K562 (cell line): ENCODE measurements at regions not wholly inside any gene's neighbourhood (a gene's known extent, or its start where the extent isn't known, plus 50 kb on each side); places are given as distances from the start of the nearest gene placed in this dataset.

Experiments used
- ATAC-seq: fragments of 200-7000 bp; cut with Tn5 transposase; 3 replicates; pipeline ENCODE4 v1.9.1; 2020; ENCODE audit warnings: moderate library complexity
- BruUV-seq: library from RNA; stranded (reverse); fragments of 400-500 nt; replicated peaks from 2 replicates; lab custom pipeline; 2021; lab: Mats Ljungman, UMichigan
- CTCF ChIA-PET: fragments of 300-600 bp; formaldehyde crosslinking; extraction: SDS; loops from one replicate; lab custom pipeline; 2021; ENCODE audit warnings: low intra/inter-chr PET ratio; lab: Yijun Ruan, JAX
- POLR2A ChIA-PET: fragments of 300-600, 350-650 bp; sonication (Branson Sonifier 250); formaldehyde crosslinking; extraction: SDS; loops from one replicate; lab custom pipeline; 2021; ENCODE audit warnings: antibody characterized with exemption, inconsistent platforms; lab: Yijun Ruan, JAX
- DNase-seq, 4 experiments: peaks; one replicate each; pipeline versions ENCODE4 v3.0.0 to v3.0.0-alpha.2; 2011 to 2018; ENCODE audit warnings: low spot score in 3 of 4, mixed read lengths in 3 of 4; ENCODE audit errors: extremely low read depth in 1 of 4
- FAIRE-seq: peaks from 2 replicates; lab custom pipeline; 2011; peaks lifted over from hg19 to GRCh38; lab: Jason Lieb, UNC
- H2AFZ ChIP-seq: 2 replicates; pipeline ENCODE4 v1.6.0; 2011; ENCODE audit warnings: low read depth, low read length, control low read depth, inconsistent platforms
- H3K27ac ChIP-seq: fragments of 200-600 bp; 3 replicates; pipeline ENCODE4 v1.8.0; 2011; ENCODE audit warnings: low read depth, mild to moderate bottlenecking, control low read depth, inconsistent platforms, low read length, moderate library complexity, mixed read lengths; ENCODE audit errors: extremely low read depth
- H3K27me3 ChIP-seq, 2 experiments: fragments of 300-600 bp in 1 of 2; 2 replicates in 1 of 2; 3 replicates in 1 of 2; pipeline versions ENCODE4 v1.6.0 to v1.8.0; 2011; ENCODE audit warnings: inconsistent platforms in 2 of 2, low read length in 2 of 2, mild to moderate bottlenecking in 1 of 2, mixed read lengths in 1 of 2, moderate library complexity in 1 of 2; ENCODE audit not compliant: control insufficient read depth in 2 of 2, insufficient read depth in 2 of 2
- H3K36me3 ChIP-seq: fragments of 300-600 bp; 3 replicates; pipeline ENCODE4 v1.8.0; 2011; ENCODE audit warnings: mild to moderate bottlenecking, low read length, inconsistent platforms; ENCODE audit not compliant: control insufficient read depth, insufficient read depth
- H3K4me1 ChIP-seq, 2 experiments: fragments of 200-600 bp in 1 of 2; replicated peaks in 1 of 2; 2 replicates in 1 of 2; 3 replicates in 1 of 2; pipeline versions ENCODE4 v1.5.1 to v1.8.0; 2011; ENCODE audit warnings: inconsistent platforms in 2 of 2, low read length in 2 of 2, mild to moderate bottlenecking in 1 of 2, mixed read lengths in 1 of 2, moderate library complexity in 1 of 2; ENCODE audit not compliant: control insufficient read depth in 2 of 2, insufficient read depth in 2 of 2
- H3K4me2 ChIP-seq: 2 replicates; pipeline ENCODE4 v1.6.1; 2011; ENCODE audit warnings: low read length, control low read depth, inconsistent platforms, mixed read lengths; ENCODE audit not compliant: insufficient read depth
- H3K4me3 ChIP-seq: fragments of 200-600 bp; sonication (generic), shearing (Covaris generic); 2 replicates; pipeline ENCODE4 v1.5.1; 2016; ENCODE audit warnings: control low read depth, inconsistent platforms
- H3K79me2 ChIP-seq: fragments of 200-600 bp; 3 replicates; pipeline ENCODE4 v1.8.0; 2011; ENCODE audit warnings: low read length, inconsistent platforms; ENCODE audit not compliant: control insufficient read depth, insufficient read depth
- H3K9ac ChIP-seq, 2 experiments: 2 replicates each; pipeline versions ENCODE4 v1.6.0 to v1.6.1; 2011; ENCODE audit warnings: low read depth in 2 of 2, low read length in 2 of 2, control low read depth in 1 of 2, inconsistent platforms in 1 of 2, mild to moderate bottlenecking in 1 of 2, mixed read lengths in 1 of 2; ENCODE audit not compliant: insufficient read depth in 1 of 2
- H3K9me1 ChIP-seq: one replicate; pipeline ENCODE4 v1.6.0; 2011; ENCODE audit warnings: inconsistent platforms, mild to moderate bottlenecking, low read length, moderate library complexity; ENCODE audit not compliant: control insufficient read depth, insufficient read depth
- H3K9me3 ChIP-seq: replicated peaks from 2 replicates; pipeline ENCODE4 v1.5.1; 2011; ENCODE audit warnings: low read depth, low read length, inconsistent platforms; ENCODE audit not compliant: control insufficient read depth, insufficient read depth
- H4K20me1 ChIP-seq: replicated peaks from 2 replicates; pipeline ENCODE4 v1.6.1; 2011; ENCODE audit warnings: low read length, inconsistent platforms, mixed read lengths; ENCODE audit not compliant: control insufficient read depth, insufficient read depth
- BDP1 ChIP-seq: IDR thresholded peaks from 3 replicates; pipeline ENCODE4 v1.6.1; 2011; ENCODE audit not compliant: insufficient read length, insufficient read depth
- CREM ChIP-seq: IDR thresholded peaks from 2 replicates; pipeline ENCODE4 v1.6.1; 2014; ENCODE audit warnings: antibody characterized with exemption, low read depth
- EGR1 ChIP-seq: fragments of 450-650 bp; conservative IDR thresholded peaks from 2 replicates; pipeline ENCODE4 v1.6.1; 2017; ENCODE audit warnings: mild to moderate bottlenecking
- EP300 ChIP-seq: IDR thresholded peaks from 2 replicates; pipeline ENCODE4 v1.6.1; 2012; ENCODE audit warnings: low read length, improper control_type of control experiment
- FOXO4 ChIP-seq: fragments of 450-650 bp; formaldehyde crosslinking; IDR thresholded peaks from 2 replicates; pipeline ENCODE4 v1.4.0; 2020; ENCODE audit warnings: mild to moderate bottlenecking, moderate library complexity
- HDAC1 ChIP-seq, 2 experiments: fragments of 450-650 bp; IDR thresholded peaks; 2 replicates each; pipeline ENCODE4 v1.6.1; 2016 to 2017; ENCODE audit warnings: inconsistent platforms in 1 of 2, mild to moderate bottlenecking in 1 of 2, moderate library complexity in 1 of 2
- HINFP ChIP-seq: fragments of 450-650 bp; conservative IDR thresholded peaks from 2 replicates; pipeline ENCODE4 v1.6.1; 2016; ENCODE audit warnings: missing genetic modification characterization, low read depth, mild to moderate bottlenecking, control low read depth, missing compliant biosample characterization
- MLLT1 ChIP-seq, 2 experiments: fragments of 450-650 bp; IDR thresholded peaks; 2 replicates each; pipeline ENCODE4 v1.6.1; 2016
- POLR2A ChIP-seq: fragments of 450-650 bp; conservative IDR thresholded peaks from 2 replicates; pipeline ENCODE4 v1.6.1; 2016
- POLR3G ChIP-seq: IDR thresholded peaks from 2 replicates; pipeline ENCODE4 v1.6.1; 2011; ENCODE audit not compliant: insufficient read length, insufficient replicate concordance; ENCODE audit errors: extremely low read depth
- PTBP1 ChIP-seq: fragments of 200-400 bp; formaldehyde crosslinking; IDR thresholded peaks from 2 replicates; pipeline ENCODE4 v1.6.1; 2017; ENCODE audit warnings: low read depth, low read length
- PURB ChIP-seq: sonication (generic); formaldehyde crosslinking; IDR thresholded peaks from 2 replicates; pipeline ENCODE4 v1.9.0; 2021; ENCODE audit warnings: low read depth, mild to moderate bottlenecking, missing genetic modification reagents
- SMAD2 ChIP-seq: fragments of 150-350 bp; IDR thresholded peaks from 2 replicates; pipeline ENCODE4 v1.6.1; 2014; ENCODE audit warnings: low read depth, mild to moderate bottlenecking, low read length
- SMC3 ChIP-seq: conservative IDR thresholded peaks from 2 replicates; pipeline ENCODE4 v1.6.1; 2011; ENCODE audit warnings: low read depth, low read length, improper control_type of control experiment; ENCODE audit not compliant: insufficient read depth
- SP1 ChIP-seq: sonication (generic); formaldehyde crosslinking; IDR thresholded peaks from 2 replicates; pipeline ENCODE4 v1.8.1; 2022; ENCODE audit warnings: mild to moderate bottlenecking, missing genetic modification reagents
- ZBTB34 ChIP-seq: fragments of 250-450 bp; sonication (Bioruptor Pico); IDR thresholded peaks from 2 replicates; pipeline ENCODE4 v1.8.0; 2021; ENCODE audit warnings: mild to moderate bottlenecking, moderate library complexity
- ZFX ChIP-seq: sonication (generic); formaldehyde crosslinking; IDR thresholded peaks from 2 replicates; pipeline ENCODE4 v1.8.0; 2022; ENCODE audit warnings: mild to moderate bottlenecking, missing genetic modification reagents, moderate library complexity
- ZNF644 ChIP-seq: fragments of 200-800 bp; sonication (Bioruptor generic); IDR thresholded peaks from 2 replicates; pipeline ENCODE4 v1.6.1; 2016; ENCODE audit warnings: low read depth, missing genetic modification characterization, missing compliant biosample characterization
- WGBS: fragments of 100-300 bp; shearing (Covaris generic); methylation state at CpG from one replicate; pipeline ENCODE4 v1.1.6; 2016; ENCODE audit warnings: low coverage, mixed read lengths; ENCODE audit not compliant: insufficient coverage; ENCODE audit errors: missing lambda C conversion rate; 5-methylcytosine and 5-hydroxymethylcytosine counted together
- in situ Hi-C: fragments of 300-500 bp; cut with MboI; formaldehyde crosslinking; loops from 4 replicates; pipeline ENCODE4 v1.15.0; 2018; ENCODE audit warnings: inconsistent platforms, mixed read lengths
- intact Hi-C: fragments of 100-400 bp; cut with micrococcal nuclease; formaldehyde crosslinking; loops from 2 replicates; pipeline ENCODE4 v1.14.2; 2022

GRCh38 chr4:181701894-181702293 lies 541.3 kb upstream of the TENM3 start:
- no peak for ATAC-seq
- ChIA-PET POLR2A (no interaction called here), CTCF (no interaction called here)
- Histone ChIP-seq H3K36me3 (no peaks in the 10 kb centered on the region), H3K4me2 (no peak overlapping the region), H3K9ac (no peak overlapping the region), H2AFZ (no peak overlapping the region), H3K9me1 (no peaks in the 10 kb centered on the region), H3K4me3 (no peak overlapping the region), H3K27ac (no peak overlapping the region), H4K20me1 (no peaks in the 10 kb centered on the region), H3K79me2 (no peaks in the 10 kb centered on the region), H3K4me1 (no peaks in the 10 kb centered on the region), H3K27me3 (no peaks in the 10 kb centered on the region), H3K9me3 (no peaks in the 10 kb centered on the region; the same call in 1 of the 2 replicates)
- intact Hi-C loops, result no loop called here
- DNase-seq, result no peak
- no TSS peak for BruUV-seq
- FAIRE-seq, result no peak
- 1% methylated on average over 9 of the region's 9 CpGs for WGBS
- in situ Hi-C loops, result no loop called here
- TF ChIP-seq HINFP, result no peak
- TF ChIP-seq HDAC1 (IDR thresholded peaks at IDR 0.05), result no peak
- TF ChIP-seq EP300, result no peak
- TF ChIP-seq ZFX (CRISPR knock-in tag), result no peak
- no peak for TF ChIP-seq POLR2A
- no peak for TF ChIP-seq PTBP1
- TF ChIP-seq CREM, result no peak
- TF ChIP-seq PURB (CRISPR knock-in tag), result no peak
- no peak for TF ChIP-seq ZBTB34
- TF ChIP-seq SMAD2, result no peak
- TF ChIP-seq MLLT1 (IDR thresholded peaks at IDR 0.05), result no peak
- no peak for TF ChIP-seq SMC3
- TF ChIP-seq ZNF644, result no peak
- no peak for TF ChIP-seq BDP1
- TF ChIP-seq POLR3G, result no peak
- no peak for TF ChIP-seq SP1 (CRISPR knock-in tag)
- no peak for TF ChIP-seq FOXO4 (CRISPR knock-in tag)
- TF ChIP-seq EGR1, result no peak
